ENCODE measurements at regions not wholly inside any gene's neighbourhood (a gene's known extent, or its start where the extent isn't known, plus 50 kb on each side); places are given as distances from the start of the nearest gene placed in this dataset.

- no peak overlapping the region for H3K27ac ChIP-seq
- no peak for TF ChIP-seq POLR2A (IDR thresholded peaks at IDR 0.05)
- TF ChIP-seq CTCF (IDR thresholded peaks at IDR 0.05), result no peak
- H3K4me3 ChIP-seq, result no peak overlapping the region
- no peak for DNase-seq
- H3K9me3 ChIP-seq (replicated peaks in 1 of 3), result peaks cover 0 to 9% (median 0%) of the 10 kb centered on the region in 3 donors
- no peaks in the 10 kb centered on the region for H3K36me3 ChIP-seq (replicated peaks in 1 of 2)
- no peaks in the 10 kb centered on the region for H3K27me3 ChIP-seq
- intact Hi-C loops (cut with DNase I), result no loop called here
- H3K4me1 ChIP-seq (replicated peaks in 1 of 2), result no peaks in the 10 kb centered on the region
Observed at GRCh38 chr13:57531256-57531655, 100.3 kb upstream of the PCDH17 start.

DNA sequence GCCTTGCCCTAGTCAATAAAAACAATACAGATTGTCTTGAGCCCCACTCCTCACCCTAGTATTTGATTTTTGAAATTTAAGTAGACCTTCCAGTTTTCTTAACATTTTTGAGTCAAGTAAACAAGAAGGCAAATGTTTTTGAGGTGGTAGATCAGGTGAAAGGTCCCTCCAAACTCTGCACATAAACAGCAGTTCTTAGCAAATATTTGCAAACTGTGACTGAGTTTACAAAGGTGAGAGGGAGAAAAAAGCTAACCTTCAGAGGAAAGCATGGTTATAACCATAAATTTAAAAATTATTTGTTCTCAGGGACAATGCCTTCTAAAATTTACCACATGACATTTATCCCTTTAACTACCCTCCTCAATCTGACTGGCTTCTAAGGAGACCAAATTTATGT lies 84.6 kb upstream of the PCDH17 start:
- Histone ChIP-seq H3K27ac (no peak overlapping the region), H3K4me3 (no peak overlapping the region), H3K9me3 (replicated peaks in 1 of 3) (no peaks in the 10 kb centered on the region), H3K36me3 (replicated peaks in 1 of 2) (no peaks in the 10 kb centered on the region), H3K27me3 (no peaks in the 10 kb centered on the region), H3K4me1 (replicated peaks in 1 of 2) (no peaks in the 10 kb centered on the region)
- TF ChIP-seq CTCF (IDR thresholded peaks at IDR 0.05), result no peak
- TF ChIP-seq POLR2A (IDR thresholded peaks at IDR 0.05), result no peak
- intact Hi-C loops (cut with DNase I), result no loop called here
- DNase-seq, result no peak

GRCh38 chr13:57552437-57552836 lies 79.1 kb upstream of the PCDH17 start:
- 55 to 75% (median 68%) methylated on average over 3 of the region's 3 CpGs for WGBS, 4 donors
- no peaks in the 10 kb centered on the region for H3K27me3 ChIP-seq
- TF ChIP-seq POLR2A (IDR thresholded peaks at IDR 0.05) (no peak), CTCF (IDR thresholded peaks at IDR 0.05) (no peak)
- H3K4me1 ChIP-seq (replicated peaks in 1 of 2), result no peaks in the 10 kb centered on the region
- no peaks in the 10 kb centered on the region for H3K9me3 ChIP-seq (replicated peaks in 1 of 3)
- DNase-seq, result no peak
- intact Hi-C loops (cut with DNase I), result no loop called here
- no peak overlapping the region for H3K27ac ChIP-seq
- no peak overlapping the region for H3K4me3 ChIP-seq
- H3K36me3 ChIP-seq (replicated peaks in 1 of 2), result no peaks in the 10 kb centered on the region

DNA sequence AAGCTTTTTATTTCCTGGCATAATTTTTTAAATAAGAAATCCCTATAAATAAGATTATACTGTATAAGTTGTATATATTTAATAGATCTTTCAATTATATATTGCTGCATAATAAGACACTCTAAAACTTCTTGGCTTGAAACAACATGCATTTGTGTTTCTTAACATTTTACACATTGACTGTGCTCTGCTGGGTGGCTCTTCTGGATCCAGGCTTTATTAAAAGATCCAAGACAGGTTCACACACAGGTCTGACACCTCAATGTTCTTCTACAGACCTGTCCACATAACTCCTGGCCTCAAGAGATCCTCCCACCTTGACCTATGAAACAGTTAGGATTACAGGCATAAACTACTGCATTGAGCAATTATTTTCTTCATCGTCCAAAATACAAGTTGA lies 77.6 kb upstream of the PCDH17 start:
- H3K9me3 ChIP-seq (replicated peaks in 1 of 3), result no peaks in the 10 kb centered on the region
- intact Hi-C loops (cut with DNase I), result no loop called here
- no peak for TF ChIP-seq CTCF (IDR thresholded peaks at IDR 0.05)
- TF ChIP-seq POLR2A (IDR thresholded peaks at IDR 0.05), result no peak
- no peak for DNase-seq
- WGBS, 4 donors, result 75 to 87% (median 81%) methylated on average over 1 of the region's 1 CpG
- no peaks in the 10 kb centered on the region for H3K4me1 ChIP-seq (replicated peaks in 1 of 2)
- H3K36me3 ChIP-seq (replicated peaks in 1 of 2), result no peaks in the 10 kb centered on the region
- H3K4me3 ChIP-seq, result no peak overlapping the region
- H3K27ac ChIP-seq, result no peak overlapping the region
- H3K27me3 ChIP-seq, result no peaks in the 10 kb centered on the region

All from adrenal gland (tissue), 9 donors.